Activated T-helper 1 cell treated with anti-CD3 and anti-CD28 coated beads, Interleukin-12 subunit alpha, Interleukin-12 subunit beta, Interleukin-2, Interleukin-4 antibody, amounts not matched to agents 30 ng/mL and 10 ng/mL and 1 ng/mL, durations not matched to agents 14 hours and 24 hours and 36 hours (primary cell): ENCODE measurements at regions not wholly inside any gene's neighbourhood (a gene's known extent, or its start where the extent isn't known, plus 50 kb on each side); places are given as distances from the start of the nearest gene placed in this dataset.
"Not testable (repeated sequence)": the region's sequence is repeated elsewhere in the genome, so short reads cannot be mapped to it uniquely, and the experiment has no call there.

Experiments used
- DNase-seq: peaks from one replicate; pipeline ENCODE4 v3.0.0; 2021; ENCODE audit warnings: low spot score
- H3K27ac Mint-ChIP-seq: one replicate; pipeline ENCODE4 v1.8.0; 2021; ENCODE audit warnings: mild to moderate bottlenecking, mixed read lengths
- H3K27me3 Mint-ChIP-seq: one replicate; pipeline ENCODE4 v1.8.0; 2022; ENCODE audit warnings: mild to moderate bottlenecking, moderate library complexity, mixed read lengths; ENCODE audit not compliant: insufficient read depth
- H3K36me3 Mint-ChIP-seq: one replicate; pipeline ENCODE4 v1.8.0; 2021; ENCODE audit warnings: low read depth, mixed read lengths
- H3K4me1 Mint-ChIP-seq: one replicate; pipeline ENCODE4 v1.8.0; 2021; ENCODE audit warnings: low read depth, mixed read lengths
- H3K4me3 Mint-ChIP-seq: one replicate; pipeline ENCODE4 v1.8.0; 2021; ENCODE audit warnings: mild to moderate bottlenecking, moderate library complexity, mixed read lengths
- H3K9me3 Mint-ChIP-seq: one replicate; pipeline ENCODE4 v1.8.0; 2021; ENCODE audit warnings: mixed read lengths
- intact Hi-C: fragments of 100-400 bp; cut with micrococcal nuclease; formaldehyde crosslinking; loops from one replicate; pipeline ENCODE4 v1.15.1; 2024

GRCh38 chr5:82522897-82523296 lies 244.7 kb upstream of the RPS23 start:
- Mint-ChIP-seq H3K36me3 (peaks cover 9% of the 10 kb centered on the region), H3K27me3 (peaks cover 3% of the 10 kb centered on the region), H3K4me3 (no peak overlapping the region), H3K27ac (no peak overlapping the region), H3K4me1 (peaks cover 17% of the 10 kb centered on the region), H3K9me3 (peaks cover 7% of the 10 kb centered on the region)
- intact Hi-C loops, result no loop called here
- DNase-seq, result no peak

GRCh38 chr5:82521431-82522051 lies 243.4 kb upstream of the RPS23 start:
- H3K27me3 Mint-ChIP-seq, result peaks cover 3% of the 10 kb centered on the region
- intact Hi-C loops, result no loop called here
- no peak overlapping the region for H3K4me3 Mint-ChIP-seq
- no peaks in the 10 kb centered on the region for H3K9me3 Mint-ChIP-seq
- peaks cover 3% of the 10 kb centered on the region for H3K36me3 Mint-ChIP-seq
- DNase-seq, result no peak
- no peak overlapping the region for H3K27ac Mint-ChIP-seq
- peaks cover 7% of the 10 kb centered on the region for H3K4me1 Mint-ChIP-seq

DNA sequence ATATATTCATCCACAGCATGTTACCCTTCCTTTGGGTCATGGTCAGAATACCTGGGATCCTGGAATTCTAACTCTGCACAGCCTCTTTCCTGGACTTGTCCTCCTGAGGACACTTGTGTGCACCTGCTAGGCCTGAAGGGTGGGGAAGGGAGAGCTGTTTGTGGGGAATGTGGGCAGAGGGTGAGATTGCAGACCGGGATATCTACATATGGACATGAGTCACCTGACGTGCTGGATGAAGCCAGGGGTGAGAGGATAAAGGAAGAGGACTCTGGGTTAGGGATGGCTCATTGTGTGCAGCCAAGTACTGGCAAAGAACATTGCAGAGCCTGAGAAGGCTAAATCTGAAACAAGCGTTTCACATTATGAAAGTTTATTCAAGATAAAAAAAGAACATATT lies 241.4 kb upstream of the RPS23 start:
- intact Hi-C loops, result no loop called here
- no peak overlapping the region for H3K27ac Mint-ChIP-seq
- DNase-seq, result no peak
- H3K9me3 Mint-ChIP-seq, result no peaks in the 10 kb centered on the region
- no peaks in the 10 kb centered on the region for H3K4me1 Mint-ChIP-seq
- H3K27me3 Mint-ChIP-seq, result peaks cover 3% of the 10 kb centered on the region
- H3K36me3 Mint-ChIP-seq, result no peaks in the 10 kb centered on the region
- no peak overlapping the region for H3K4me3 Mint-ChIP-seq

GRCh38 chr5:82517544-82518075 lies 239.5 kb upstream of the RPS23 start:
- Mint-ChIP-seq H3K4me1 (no peaks in the 10 kb centered on the region), H3K4me3 (no peak overlapping the region), H3K36me3 (no peaks in the 10 kb centered on the region), H3K9me3 (no peaks in the 10 kb centered on the region), H3K27ac (no peak overlapping the region), H3K27me3 (peaks cover 3% of the 10 kb centered on the region)
- no peak for DNase-seq
- intact Hi-C loops, result no loop called here

GRCh38 chr5:82513738-82514137 lies 235.6 kb upstream of the RPS23 start:
- Mint-ChIP-seq H3K9me3 (peaks cover 3% of the 10 kb centered on the region), H3K4me3 (no peak overlapping the region), H3K36me3 (no peaks in the 10 kb centered on the region), H3K4me1 (peaks cover 13% of the 10 kb centered on the region), H3K27ac (no peak overlapping the region), H3K27me3 (peaks cover 3% of the 10 kb centered on the region)
- intact Hi-C loops, result loop anchor here (5.0 kb wide), 1 partner anchor 161 kb away; no protein-coding TSS in a partner anchor
- no peak for DNase-seq

- intact Hi-C loops, result loop anchor here (5.0 kb wide), 1 partner anchor 160 kb away; no protein-coding TSS in a partner anchor
- no peak overlapping the region for H3K27ac Mint-ChIP-seq
- H3K36me3 Mint-ChIP-seq, result peaks cover 2% of the 10 kb centered on the region
- H3K27me3 Mint-ChIP-seq, result no peaks in the 10 kb centered on the region
- peaks cover 13% of the 10 kb centered on the region for H3K4me1 Mint-ChIP-seq
- peak; percentile 46 for DNase-seq
- peaks cover 14% of the 10 kb centered on the region for H3K9me3 Mint-ChIP-seq
- H3K4me3 Mint-ChIP-seq, result no peak overlapping the region
These were observed 233.9 kb upstream of the RPS23 start for GRCh38 chr5:82512025-82512424.

DNA sequence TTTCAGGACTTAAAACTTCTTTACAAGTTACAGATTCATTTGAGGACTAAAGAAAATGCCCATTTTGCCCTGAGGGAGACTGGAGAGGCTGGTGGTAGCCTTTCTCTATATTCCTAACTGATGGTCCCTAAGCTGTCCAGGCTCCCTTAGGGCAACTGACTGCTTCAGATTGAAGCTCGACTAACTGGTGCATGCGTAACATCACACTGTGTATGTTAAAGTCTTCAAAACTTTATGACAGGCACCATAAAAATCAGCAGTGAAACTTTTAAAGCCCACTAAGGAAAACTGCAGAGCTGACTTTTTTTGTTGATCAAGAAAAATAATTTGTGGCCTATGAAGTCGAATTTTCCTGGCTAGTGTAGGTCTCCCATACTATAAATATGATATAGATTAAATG lies 233.0 kb upstream of the RPS23 start:
- peaks cover 13% of the 10 kb centered on the region for H3K4me1 Mint-ChIP-seq
- peaks cover 2% of the 10 kb centered on the region for H3K36me3 Mint-ChIP-seq
- no peak overlapping the region for H3K27ac Mint-ChIP-seq
- no peaks in the 10 kb centered on the region for H3K27me3 Mint-ChIP-seq
- no peak for DNase-seq
- H3K9me3 Mint-ChIP-seq, result peaks cover 19% of the 10 kb centered on the region
- H3K4me3 Mint-ChIP-seq, result no peak overlapping the region
- intact Hi-C loops, result loop anchor here (5.0 kb wide), 1 partner anchor 159 kb away; no protein-coding TSS in a partner anchor

DNA sequence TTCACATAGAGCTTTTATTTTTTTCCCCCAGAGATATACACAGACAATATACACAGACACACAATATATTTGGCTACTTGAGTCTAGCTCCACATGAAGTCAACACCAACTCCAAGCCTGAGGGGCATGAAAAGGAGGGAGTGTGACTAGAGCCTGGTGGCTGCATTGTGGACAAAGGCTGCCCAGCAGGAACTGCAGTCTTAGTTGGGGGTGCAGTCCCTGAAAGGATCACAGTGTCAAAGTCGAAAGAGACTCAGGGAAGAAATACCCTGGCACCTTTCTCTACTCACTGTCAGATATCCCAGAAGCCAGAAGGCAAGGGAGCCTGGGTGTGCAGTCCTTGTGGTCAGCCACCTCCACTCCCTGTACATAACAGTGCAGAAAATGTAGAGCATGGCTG lies 231.6 kb upstream of the RPS23 start:
- H3K27me3 Mint-ChIP-seq, result no peaks in the 10 kb centered on the region
- H3K4me1 Mint-ChIP-seq, result peaks cover 13% of the 10 kb centered on the region
- peaks cover 19% of the 10 kb centered on the region for H3K9me3 Mint-ChIP-seq
- H3K4me3 Mint-ChIP-seq, result no peak overlapping the region
- H3K36me3 Mint-ChIP-seq, result peaks cover 2% of the 10 kb centered on the region
- intact Hi-C loops, result loop anchor here (5.0 kb wide), 1 partner anchor 157 kb away; no protein-coding TSS in a partner anchor
- H3K27ac Mint-ChIP-seq, result no peak overlapping the region
- no peak for DNase-seq

DNA sequence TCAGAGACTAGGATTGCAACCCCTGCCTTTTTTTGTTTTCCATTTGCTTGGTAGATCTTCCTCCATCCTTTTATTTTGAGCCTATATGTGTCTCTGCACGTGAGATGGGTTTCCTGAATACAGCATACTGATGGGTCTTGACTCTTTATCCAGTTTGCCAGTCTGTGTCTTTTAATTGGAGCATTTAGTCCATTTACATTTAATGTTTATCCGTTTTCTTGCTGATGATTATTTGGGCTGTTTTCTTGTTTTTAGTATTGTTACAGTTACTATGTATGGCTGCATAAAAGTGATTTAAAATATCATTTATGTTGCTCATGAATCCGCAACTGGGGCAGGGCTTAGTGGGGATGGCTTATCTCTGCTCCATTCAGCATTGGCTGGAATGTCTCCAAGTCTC lies 228.2 kb upstream of the RPS23 start:
- intact Hi-C loops, H3K27me3 Mint-ChIP-seq, H3K4me1 Mint-ChIP-seq, DNase-seq, H3K4me3 Mint-ChIP-seq, H3K27ac Mint-ChIP-seq, H3K36me3 Mint-ChIP-seq: not testable (repeated sequence)
- H3K9me3 Mint-ChIP-seq, result peaks cover 19% of the 10 kb centered on the region

GRCh38 chr5:82499725-82500244 lies 221.6 kb upstream of the RPS23 start:
- intact Hi-C loops, result no loop called here
- Mint-ChIP-seq H3K4me3 (no peak overlapping the region), H3K36me3 (no peaks in the 10 kb centered on the region), H3K4me1 (peaks cover 29% of the 10 kb centered on the region), H3K9me3 (no peaks in the 10 kb centered on the region), H3K27me3 (peaks cover 15% of the 10 kb centered on the region), H3K27ac (no peak overlapping the region)
- no peak for DNase-seq

DNA sequence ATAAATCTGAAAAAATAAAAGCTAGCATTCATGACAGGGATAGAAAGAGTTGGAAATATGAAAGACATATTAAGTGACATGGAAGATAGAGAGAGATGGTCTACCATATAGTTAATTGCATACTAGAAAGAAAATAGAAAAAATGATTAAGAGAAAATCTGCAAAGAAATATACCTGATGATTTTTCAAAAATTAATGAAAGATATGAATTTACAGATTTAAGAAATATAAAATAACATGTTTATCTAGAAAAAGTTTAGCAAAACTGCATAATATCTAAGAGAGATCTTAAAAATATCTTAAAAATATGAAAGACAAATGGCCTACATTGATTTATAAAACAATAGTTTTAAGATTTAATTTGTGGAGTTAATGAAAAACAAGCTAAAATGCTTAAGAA lies 219.1 kb upstream of the RPS23 start:
- Mint-ChIP-seq H3K27me3 (peaks cover 15% of the 10 kb centered on the region), H3K36me3 (no peaks in the 10 kb centered on the region), H3K9me3 (no peaks in the 10 kb centered on the region), H3K27ac (no peak overlapping the region), H3K4me1 (peaks cover 38% of the 10 kb centered on the region), H3K4me3 (no peak overlapping the region)
- DNase-seq, result no peak
- intact Hi-C loops, result no loop called here

- H3K4me3 Mint-ChIP-seq, result no peak overlapping the region
- H3K27ac Mint-ChIP-seq, result no peak overlapping the region
- no peaks in the 10 kb centered on the region for H3K36me3 Mint-ChIP-seq
These were observed 216.8 kb upstream of the RPS23 start for GRCh38 chr5:82494942-82495341.

GRCh38 chr5:82493221-82493620 lies 215.1 kb upstream of the RPS23 start:
- no peaks in the 10 kb centered on the region for H3K9me3 Mint-ChIP-seq
- peaks cover 17% of the 10 kb centered on the region for H3K4me1 Mint-ChIP-seq
- peaks cover 1% of the 10 kb centered on the region for H3K27me3 Mint-ChIP-seq
- no peak overlapping the region for H3K27ac Mint-ChIP-seq
- intact Hi-C loops, result no loop called here
- no peaks in the 10 kb centered on the region for H3K36me3 Mint-ChIP-seq
- H3K4me3 Mint-ChIP-seq, result no peak overlapping the region
- no peak for DNase-seq

More at GRCh38 chr5:82494942-82495341, 216.8 kb upstream of the RPS23 start:
- intact Hi-C loops, result loop anchor here (2.0 kb wide), 1 partner anchor 144 kb away; no protein-coding TSS in a partner anchor
- Mint-ChIP-seq H3K4me1 (peaks cover 26% of the 10 kb centered on the region), H3K27me3 (peaks cover 13% of the 10 kb centered on the region), H3K9me3 (no peaks in the 10 kb centered on the region)
- DNase-seq, result no peak
